Spleen (tissue), 3 donors: ENCODE measurements at regions not wholly inside any gene's neighbourhood (a gene's known extent, or its start where the extent isn't known, plus 50 kb on each side); places are given as distances from the start of the nearest gene placed in this dataset.

Source experiments
- POLR2A ChIP-seq, 3 donors: fragments of 450-650 bp; IDR thresholded peaks; one replicate each; pipeline ENCODE4 v1.5.1; 2017; ENCODE audit warnings: antibody characterized with exemption in 3 of 3, mild to moderate bottlenecking in 1 of 3
- POLR2AphosphoS5 ChIP-seq, 3 donors: sonication (generic); formaldehyde crosslinking; IDR thresholded peaks; one replicate each; pipeline ENCODE4 v1.5.1; 2017; ENCODE audit warnings: antibody characterized with exemption in 3 of 3

GRCh38 chr7:42359946-42360345 lies 122.9 kb upstream of the GLI3 start:
- TF ChIP-seq POLR2A (IDR thresholded peaks at IDR 0.05) (no peak), POLR2AphosphoS5 (IDR thresholded peaks at IDR 0.05) (no peak)
